WERI-Rb-1 (cell line): ENCODE measurements at regions not wholly inside any gene's neighbourhood (a gene's known extent, or its start where the extent isn't known, plus 50 kb on each side); places are given as distances from the start of the nearest gene placed in this dataset.

Source experiments
- DNase-seq: peaks from one replicate; pipeline ENCODE4 v3.0.0-alpha.2; 2020
- H3K27ac ChIP-seq: fragments of 250-450 bp; sonication (Bioruptor Pico); 2 replicates; pipeline ENCODE4 v1.5.1; 2020; ENCODE audit warnings: mild to moderate bottlenecking, moderate library complexity
- H3K27me3 ChIP-seq: fragments of 250-450 bp; sonication (Bioruptor Pico); 2 replicates; pipeline ENCODE4 v1.5.1; 2021; ENCODE audit warnings: mild to moderate bottlenecking, low read depth, moderate library complexity; ENCODE audit not compliant: insufficient read depth, severe bottlenecking
- H3K36me3 ChIP-seq: fragments of 250-450 bp; sonication (Bioruptor Pico); 2 replicates; pipeline ENCODE4 v1.5.1; 2020; ENCODE audit warnings: mild to moderate bottlenecking, moderate library complexity
- H3K4me3 ChIP-seq: 2 replicates; pipeline ENCODE4 v1.5.1; 2011; ENCODE audit warnings: low read depth, mild to moderate bottlenecking, control low read depth, low read length
- H3K9me3 ChIP-seq: fragments of 250-450 bp; sonication (Bioruptor Pico); 2 replicates; pipeline ENCODE4 v1.5.1; 2021; ENCODE audit warnings: mild to moderate bottlenecking, moderate library complexity; ENCODE audit not compliant: severe bottlenecking
- CTCF ChIP-seq: IDR thresholded peaks from 2 replicates; pipeline ENCODE4 v1.5.1; 2011; ENCODE audit warnings: low read depth, mild to moderate bottlenecking, control low read depth, inconsistent platforms, low read length

- Histone ChIP-seq H3K4me3 (no peak overlapping the region), H3K27me3 (no peaks in the 10 kb centered on the region), H3K27ac (no peak overlapping the region), H3K9me3 (no peaks in the 10 kb centered on the region), H3K36me3 (no peaks in the 10 kb centered on the region)
- DNase-seq, result no peak
- TF ChIP-seq CTCF, result no peak
These were observed 296.1 kb upstream of the CLINT1 start for GRCh38 chr5:158155067-158155466.

GRCh38 chr5:158154226-158155005 lies 295.5 kb upstream of the CLINT1 start:
- no peak for DNase-seq
- no peaks in the 10 kb centered on the region for H3K36me3 ChIP-seq
- H3K27me3 ChIP-seq, result no peaks in the 10 kb centered on the region
- H3K27ac ChIP-seq, result no peak overlapping the region
- no peak for TF ChIP-seq CTCF
- H3K4me3 ChIP-seq, result no peak overlapping the region
- no peaks in the 10 kb centered on the region for H3K9me3 ChIP-seq

- Histone ChIP-seq H3K27me3 (no peaks in the 10 kb centered on the region), H3K36me3 (no peaks in the 10 kb centered on the region), H3K27ac (no peak overlapping the region), H3K4me3 (no peak overlapping the region), H3K9me3 (no peaks in the 10 kb centered on the region)
- no peak for DNase-seq
- no peak for TF ChIP-seq CTCF
These were observed 294.6 kb upstream of the CLINT1 start for GRCh38 chr5:158153508-158153907.

- no peak for TF ChIP-seq CTCF
- no peak for DNase-seq
- Histone ChIP-seq H3K36me3 (no peaks in the 10 kb centered on the region), H3K27me3 (no peaks in the 10 kb centered on the region), H3K9me3 (no peaks in the 10 kb centered on the region), H3K27ac (no peak overlapping the region), H3K4me3 (no peak overlapping the region)
These were observed 293.2 kb upstream of the CLINT1 start for GRCh38 chr5:158152136-158152535.

GRCh38 chr5:158147227-158147626 lies 288.3 kb upstream of the CLINT1 start:
- DNase-seq, result no peak
- no peak overlapping the region for H3K27ac ChIP-seq
- TF ChIP-seq CTCF, result no peak
- no peak overlapping the region for H3K4me3 ChIP-seq
- H3K36me3 ChIP-seq, result no peaks in the 10 kb centered on the region
- no peaks in the 10 kb centered on the region for H3K27me3 ChIP-seq
- H3K9me3 ChIP-seq, result no peaks in the 10 kb centered on the region

GRCh38 chr5:158145827-158146226 lies 286.9 kb upstream of the CLINT1 start:
- Histone ChIP-seq H3K36me3 (no peaks in the 10 kb centered on the region), H3K9me3 (no peaks in the 10 kb centered on the region), H3K27ac (no peak overlapping the region), H3K4me3 (no peak overlapping the region), H3K27me3 (no peaks in the 10 kb centered on the region)
- no peak for DNase-seq
- no peak for TF ChIP-seq CTCF
